PC-9 (cell line): ENCODE measurements at regions not wholly inside any gene's neighbourhood (a gene's known extent, or its start where the extent isn't known, plus 50 kb on each side); places are given as distances from the start of the nearest gene placed in this dataset.

ENCODE experiments used
- BruUV-seq: library from RNA; stranded (reverse); fragments of 400-500 nt; replicated peaks from 2 replicates; lab custom pipeline; 2021; lab: Mats Ljungman, UMichigan
- CTCF ChIA-PET: fragments of 300-600 bp; sonication (Branson Sonifier 250); formaldehyde crosslinking; loops from one replicate; lab custom pipeline; 2022; ENCODE audit warnings: antibody characterized with exemption; lab: Charles Lee
- POLR2A ChIA-PET: fragments of 300-600 bp; sonication (Branson Sonifier 250); formaldehyde crosslinking; loops from one replicate; lab custom pipeline; 2022; ENCODE audit warnings: antibody characterized with exemption; ENCODE audit not compliant: unreplicated experiment; lab: Charles Lee
- DNase-seq, 2 experiments: peaks; one replicate each; pipeline versions ENCODE4 v3.0.0 to v3.0.0-alpha.2; 2015 to 2022; ENCODE audit warnings: mixed read lengths in 1 of 2
- H2AFZ ChIP-seq: fragments of 200-600 bp; sonication (generic); 2 replicates; pipeline ENCODE4 v1.8.1; 2017; ENCODE audit warnings: antibody characterized with exemption
- H3F3A ChIP-seq: fragments of 200-600 bp; sonication (generic); 2 replicates; pipeline ENCODE4 v1.8.1; 2017; ENCODE audit warnings: antibody characterized with exemption, mild to moderate bottlenecking, low read depth; ENCODE audit not compliant: insufficient read depth
- H3K27ac ChIP-seq: fragments of 200-600 bp; sonication (generic); 2 replicates; pipeline ENCODE4 v1.6.1; 2016; ENCODE audit warnings: mixed run types
- H3K27me3 ChIP-seq: fragments of 200-600 bp; sonication (generic); 2 replicates; pipeline ENCODE4 v1.6.1; 2016; ENCODE audit warnings: low read depth, mixed run types; ENCODE audit not compliant: insufficient read depth
- H3K36me3 ChIP-seq: fragments of 200-600 bp; sonication (generic); 2 replicates; pipeline ENCODE4 v1.6.1; 2016; ENCODE audit warnings: low read depth, mixed run types
- H3K4me1 ChIP-seq: fragments of 200-600 bp; sonication (generic); replicated peaks from 2 replicates; pipeline ENCODE4 v1.6.1; 2016; ENCODE audit warnings: mixed run types; ENCODE audit not compliant: insufficient read depth
- H3K4me2 ChIP-seq: fragments of 200-600 bp; sonication (generic); 2 replicates; pipeline ENCODE4 v1.6.1; 2017; ENCODE audit warnings: mixed run types
- H3K4me3 ChIP-seq: fragments of 200-600 bp; sonication (generic); 2 replicates; pipeline ENCODE4 v1.6.1; 2016; ENCODE audit warnings: mixed run types
- H3K79me2 ChIP-seq: fragments of 200-600 bp; sonication (generic); 2 replicates; pipeline ENCODE4 v1.6.1; 2017; ENCODE audit warnings: low read depth, mixed run types
- H3K9me2 ChIP-seq: fragments of 200-600 bp; sonication (generic); 2 replicates; pipeline ENCODE4 v1.8.1; 2017; ENCODE audit warnings: mild to moderate bottlenecking; ENCODE audit not compliant: insufficient read depth
- H3K9me3 ChIP-seq: fragments of 200-600 bp; sonication (generic); 2 replicates; pipeline ENCODE4 v1.8.1; 2016; ENCODE audit warnings: low read depth; ENCODE audit not compliant: insufficient read depth
- H4K20me1 ChIP-seq: fragments of 200-600 bp; sonication (generic); 2 replicates; pipeline ENCODE4 v1.8.1; 2017; ENCODE audit not compliant: insufficient read depth
- CTCF ChIP-seq: fragments of 200-600 bp; sonication (generic); conservative IDR thresholded peaks from 2 replicates; pipeline ENCODE4 v1.6.1; 2017; ENCODE audit warnings: mixed run types, antibody characterized with exemption, mild to moderate bottlenecking, moderate library complexity
- EZH2 ChIP-seq: fragments of 200-600 bp; sonication (generic); IDR thresholded peaks from 2 replicates; pipeline ENCODE4 v1.8.0; 2017; ENCODE audit warnings: antibody characterized with exemption, low read depth
- intact Hi-C: fragments of 100-400 bp; cut with micrococcal nuclease; formaldehyde crosslinking; loops from one replicate; pipeline ENCODE4 v1.10.0; 2022; ENCODE audit not compliant: unreplicated experiment

GRCh38 chr5:104128348-104128747, 565.8 kb upstream of the NUDT12 start:
- TF ChIP-seq CTCF (no peak), EZH2 (no peak)
- Histone ChIP-seq H2AFZ (no peak overlapping the region), H3K9me2 (0 out of 2 replicates have a peak, but pooled peaks cover 3% of the 10 kb centered on the region), H3K27ac (no peak overlapping the region), H3K9me3 (no peaks in the 10 kb centered on the region), H3K4me2 (no peak overlapping the region), H3K4me3 (no peak overlapping the region), H4K20me1 (no peaks in the 10 kb centered on the region), H3F3A (no peaks in the 10 kb centered on the region), H3K79me2 (no peaks in the 10 kb centered on the region), H3K36me3 (no peaks in the 10 kb centered on the region), H3K4me1 (no peaks in the 10 kb centered on the region), H3K27me3 (no peaks in the 10 kb centered on the region)
- CTCF ChIA-PET: interaction anchor here (0.7 kb wide), 1 partner anchor 958 kb away, joined by 3 read pairs; no protein-coding TSS in a partner anchor
- intact Hi-C loops: no loop called here
- no peak for DNase-seq
- no TSS peak for BruUV-seq
- POLR2A ChIA-PET: no interaction called here

DNA sequence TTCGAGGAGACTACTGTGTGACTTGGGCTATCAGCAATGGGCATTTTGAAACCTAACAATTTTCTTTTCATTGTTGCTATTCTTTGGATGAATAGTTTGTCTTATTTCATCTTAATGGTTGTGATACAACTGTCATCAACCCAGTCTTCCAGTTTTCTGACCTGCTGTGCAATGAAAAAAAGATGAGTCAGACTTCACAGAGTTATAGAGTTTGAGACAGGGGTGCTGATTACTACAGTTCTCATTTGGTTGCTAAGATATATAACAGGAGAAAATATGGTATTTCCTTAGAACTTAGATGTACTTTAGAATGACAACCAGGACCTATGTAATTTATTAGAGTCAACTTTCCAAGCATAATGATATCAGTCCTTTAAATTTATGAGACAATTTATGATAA, 564.4 kb upstream of the NUDT12 start:
- no peak for DNase-seq
- H3K27ac ChIP-seq: no peak overlapping the region
- CTCF ChIA-PET: no interaction called here
- POLR2A ChIA-PET: no interaction called here
- H3K4me3 ChIP-seq: no peak overlapping the region
- intact Hi-C loops: no loop called here
- TF ChIP-seq EZH2: no peak
- TF ChIP-seq CTCF: no peak
- no peaks in the 10 kb centered on the region for H3K79me2 ChIP-seq
- H3K27me3 ChIP-seq: no peaks in the 10 kb centered on the region
- H4K20me1 ChIP-seq: no peaks in the 10 kb centered on the region
- H3K4me1 ChIP-seq: no peaks in the 10 kb centered on the region
- 0 out of 2 replicates have a peak, but pooled peaks cover 3% of the 10 kb centered on the region for H3K9me2 ChIP-seq
- H2AFZ ChIP-seq: no peak overlapping the region
- H3K36me3 ChIP-seq: no peaks in the 10 kb centered on the region
- no peak overlapping the region for H3K4me2 ChIP-seq
- H3K9me3 ChIP-seq: no peaks in the 10 kb centered on the region
- no TSS peak for BruUV-seq
- H3F3A ChIP-seq: no peaks in the 10 kb centered on the region

DNA sequence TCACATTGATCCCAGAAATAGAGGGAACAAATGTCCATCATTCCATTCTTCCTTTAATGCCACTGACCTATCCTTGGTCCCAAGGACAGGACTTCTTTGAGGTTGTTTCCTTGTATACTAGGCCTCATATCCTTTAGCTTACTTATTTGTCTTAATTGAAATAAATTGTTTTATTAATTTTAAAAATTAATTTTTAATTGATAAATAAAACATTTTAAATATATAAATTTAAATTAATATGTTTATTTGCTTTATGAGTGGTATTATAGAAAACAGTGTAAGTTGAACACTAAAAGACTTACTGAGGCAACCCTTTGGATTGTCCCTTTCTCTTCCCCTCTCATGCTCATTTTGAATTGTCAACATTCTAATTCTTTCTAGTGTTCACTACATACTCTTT, 556.9 kb upstream of the NUDT12 start:
- no peaks in the 10 kb centered on the region for H3F3A ChIP-seq
- TF ChIP-seq EZH2 (no peak), CTCF (no peak)
- intact Hi-C loops: no loop called here

More for the DNA sequence above, 556.9 kb upstream of the NUDT12 start:
- Histone ChIP-seq H3K27me3 (no peaks in the 10 kb centered on the region), H3K9me3 (no peaks in the 10 kb centered on the region; the same call in 1 of the 2 replicates), H4K20me1 (no peaks in the 10 kb centered on the region), H3K27ac (no peak overlapping the region), H3K79me2 (no peaks in the 10 kb centered on the region), H3K4me3 (no peak overlapping the region), H3K4me2 (no peak overlapping the region), H3K36me3 (no peaks in the 10 kb centered on the region), H3K4me1 (no peaks in the 10 kb centered on the region), H2AFZ (no peak overlapping the region), H3K9me2 (no peaks in the 10 kb centered on the region)
- DNase-seq: no peak
- no TSS peak for BruUV-seq
- ChIA-PET POLR2A (no interaction called here), CTCF (no interaction called here)
